Dermis blood vessel endothelial cell (primary cell): ENCODE measurements at regions not wholly inside any gene's neighbourhood (a gene's known extent, or its start where the extent isn't known, plus 50 kb on each side); places are given as distances from the start of the nearest gene placed in this dataset.
"Not testable (repeated sequence)": the region's sequence is repeated elsewhere in the genome, so short reads cannot be mapped to it uniquely, and the experiment has no call there.

Experiments used
- DNase-seq: peaks from one replicate; pipeline ENCODE4 v3.0.0; 2010

- peak; percentile 83 for DNase-seq
Measured at GRCh38 chr7:91465595-91466061, 201.4 kb downstream of the FZD1 start.

GRCh38 chr7:91468256-91468655 lies 204.0 kb downstream of the FZD1 start:
- no peak for DNase-seq

GRCh38 chr7:91473619-91474018 lies 209.4 kb downstream of the FZD1 start:
- DNase-seq: no peak

- no peak for DNase-seq
Measured at GRCh38 chr7:91474074-91474473, 209.8 kb downstream of the FZD1 start.

- DNase-seq: not testable (repeated sequence)
Measured at GRCh38 chr7:91480470-91480869, 216.2 kb downstream of the FZD1 start.

- no peak for DNase-seq
Measured at GRCh38 chr7:91491868-91492267, 227.6 kb downstream of the FZD1 start.

GRCh38 chr7:91492317-91492716 lies 228.1 kb downstream of the FZD1 start:
- no peak for DNase-seq

GRCh38 chr7:91492773-91493172 lies 228.5 kb downstream of the FZD1 start:
- no peak for DNase-seq

GRCh38 chr7:91494450-91494849 lies 230.2 kb downstream of the FZD1 start:
- no peak for DNase-seq

GRCh38 chr7:91496251-91496820 lies 232.1 kb downstream of the FZD1 start:
- no peak for DNase-seq

- not testable (repeated sequence) for DNase-seq
Measured at GRCh38 chr7:91497277-91497676, 233.0 kb downstream of the FZD1 start.

- DNase-seq: peak; percentile 41
Measured at GRCh38 chr7:91503934-91504555, 239.8 kb downstream of the FZD1 start.

GRCh38 chr7:91504919-91505318 lies 240.7 kb downstream of the FZD1 start:
- no peak for DNase-seq

GRCh38 chr7:91506966-91507365 lies 242.7 kb downstream of the FZD1 start:
- not testable (repeated sequence) for DNase-seq

GRCh38 chr7:91511861-91512260 lies 247.6 kb downstream of the FZD1 start:
- DNase-seq: not testable (repeated sequence)

- DNase-seq: no peak
Measured at GRCh38 chr7:91512958-91513357, 248.7 kb downstream of the FZD1 start.

GRCh38 chr7:91514591-91514990 lies 250.4 kb downstream of the FZD1 start:
- no peak for DNase-seq

GRCh38 chr7:91515961-91516360 lies 251.7 kb downstream of the FZD1 start:
- DNase-seq: no peak

GRCh38 chr7:91517201-91517785 lies 253.1 kb downstream of the FZD1 start:
- DNase-seq: no peak

- DNase-seq: no peak
Measured at GRCh38 chr7:91518058-91518457, 253.8 kb downstream of the FZD1 start.

GRCh38 chr7:91519241-91520158 lies 255.3 kb downstream of the FZD1 start:
- no peak for DNase-seq

- no peak for DNase-seq
Measured at GRCh38 chr7:91520645-91521044, 256.4 kb downstream of the FZD1 start.

GRCh38 chr7:91526404-91526803 lies 262.2 kb downstream of the FZD1 start:
- no peak for DNase-seq
